Activated B cell treated with CpG ODN at 0.5 μM for 24 hours (primary cell): ENCODE measurements at regions not wholly inside any gene's neighbourhood (a gene's known extent, or its start where the extent isn't known, plus 50 kb on each side); places are given as distances from the start of the nearest gene placed in this dataset.

Source experiments
- ATAC-seq: fragments of 200-7000 bp; cut with Tn5 transposase; one replicate; pipeline ENCODE4 v1.10.0; 2021; ENCODE audit warnings: low read depth, mild to moderate bottlenecking, moderate library complexity
- CTCF ChIA-PET: fragments of 350-600 bp; sonication (Branson Sonifier 250); formaldehyde crosslinking; loops from one replicate; lab custom pipeline; 2021; ENCODE audit warnings: antibody characterized with exemption; lab: Charles Lee
- POLR2A ChIA-PET: fragments of 350-600 bp; sonication (Branson Sonifier 250); formaldehyde crosslinking; loops from one replicate; lab custom pipeline; 2021; ENCODE audit warnings: antibody characterized with exemption; lab: Charles Lee
- DNase-seq: peaks from one replicate; pipeline ENCODE4 v3.0.0; 2022
- H3K27ac Mint-ChIP-seq: one replicate; pipeline ENCODE4 v1.8.0; 2020; ENCODE audit warnings: mixed read lengths
- H3K27me3 Mint-ChIP-seq: one replicate; pipeline ENCODE4 v1.8.0; 2021; ENCODE audit warnings: mixed read lengths
- H3K36me3 Mint-ChIP-seq: one replicate; pipeline ENCODE4 v1.8.0; 2021; ENCODE audit warnings: low read depth, mixed read lengths
- H3K4me1 Mint-ChIP-seq: one replicate; pipeline ENCODE4 v1.8.0; 2021; ENCODE audit warnings: mixed read lengths
- H3K4me3 Mint-ChIP-seq: one replicate; pipeline ENCODE4 v1.8.0; 2020; ENCODE audit warnings: mild to moderate bottlenecking, mixed read lengths
- H3K9me3 Mint-ChIP-seq: one replicate; pipeline ENCODE4 v1.8.0; 2020; ENCODE audit warnings: mixed read lengths
- intact Hi-C: fragments of 100-400 bp; cut with micrococcal nuclease; formaldehyde crosslinking; loops from one replicate; pipeline ENCODE4 v1.15.1; 2024
- TF ChIP-seq, protein P1 (sequence below): fragments of 200-600 bp; IDR thresholded peaks from one replicate; pipeline ENCODE4 v1.8.0; 2022; ENCODE audit warnings: antibody characterized with exemption, mild to moderate bottlenecking

DNA sequence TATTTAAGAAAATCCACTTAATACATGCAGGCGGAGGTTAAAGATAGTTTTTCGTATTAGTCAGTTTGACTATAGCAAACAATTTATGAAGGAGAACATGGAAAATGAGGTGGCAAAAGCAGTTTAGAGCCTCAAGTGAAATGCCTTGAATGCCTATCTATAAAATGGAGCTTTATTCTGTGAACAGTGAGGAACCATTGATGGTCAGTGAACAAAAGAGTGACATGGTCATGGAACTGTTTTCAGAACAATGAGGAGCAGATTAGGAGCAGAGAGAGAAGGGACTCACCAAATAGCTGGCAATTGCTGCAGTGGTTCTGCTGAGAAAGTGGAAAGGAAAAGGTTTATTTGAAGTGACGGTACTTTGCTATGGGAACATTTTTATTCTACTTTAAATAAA, 299.8 kb downstream of the DUSP10 start:
- Mint-ChIP-seq H3K27me3 (peaks cover 5% of the 10 kb centered on the region), H3K4me3 (no peak overlapping the region), H3K27ac (no peak overlapping the region), H3K36me3 (no peaks in the 10 kb centered on the region), H3K9me3 (no peaks in the 10 kb centered on the region), H3K4me1 (peaks cover 25% of the 10 kb centered on the region)
- TF ChIP-seq, protein P1, sequence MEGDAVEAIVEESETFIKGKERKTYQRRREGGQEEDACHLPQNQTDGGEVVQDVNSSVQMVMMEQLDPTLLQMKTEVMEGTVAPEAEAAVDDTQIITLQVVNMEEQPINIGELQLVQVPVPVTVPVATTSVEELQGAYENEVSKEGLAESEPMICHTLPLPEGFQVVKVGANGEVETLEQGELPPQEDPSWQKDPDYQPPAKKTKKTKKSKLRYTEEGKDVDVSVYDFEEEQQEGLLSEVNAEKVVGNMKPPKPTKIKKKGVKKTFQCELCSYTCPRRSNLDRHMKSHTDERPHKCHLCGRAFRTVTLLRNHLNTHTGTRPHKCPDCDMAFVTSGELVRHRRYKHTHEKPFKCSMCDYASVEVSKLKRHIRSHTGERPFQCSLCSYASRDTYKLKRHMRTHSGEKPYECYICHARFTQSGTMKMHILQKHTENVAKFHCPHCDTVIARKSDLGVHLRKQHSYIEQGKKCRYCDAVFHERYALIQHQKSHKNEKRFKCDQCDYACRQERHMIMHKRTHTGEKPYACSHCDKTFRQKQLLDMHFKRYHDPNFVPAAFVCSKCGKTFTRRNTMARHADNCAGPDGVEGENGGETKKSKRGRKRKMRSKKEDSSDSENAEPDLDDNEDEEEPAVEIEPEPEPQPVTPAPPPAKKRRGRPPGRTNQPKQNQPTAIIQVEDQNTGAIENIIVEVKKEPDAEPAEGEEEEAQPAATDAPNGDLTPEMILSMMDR, result no peak
- no peak for DNase-seq
- no peak for ATAC-seq
- CTCF ChIA-PET, result no interaction called here
- intact Hi-C loops, result loop anchor here (5.0 to 10.0 kb wide), 2 partner anchors 1203 to 1270 kb away; partner anchors contain the start of genes AIDA and BROX
- POLR2A ChIA-PET, result no interaction called here

DNA sequence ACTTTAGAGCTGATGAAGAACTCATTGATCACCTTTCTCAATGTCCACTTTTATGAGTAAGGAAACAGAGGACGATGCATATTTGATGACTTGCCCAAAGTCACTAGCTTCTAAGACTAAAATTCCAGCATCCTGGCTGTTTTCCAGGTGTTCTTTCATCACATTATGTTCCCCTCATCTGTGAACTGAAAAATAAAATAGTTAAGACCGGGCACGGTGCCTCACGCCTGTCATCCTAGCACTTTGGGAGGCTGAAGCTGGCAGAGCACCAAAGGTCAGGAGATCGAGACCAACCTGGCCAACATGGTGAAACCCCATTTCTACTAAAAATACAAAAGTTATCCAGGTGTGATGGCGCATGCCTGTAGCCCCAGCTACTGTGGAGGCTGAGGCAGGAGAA, 297.5 kb downstream of the DUSP10 start:
- intact Hi-C loops, result loop anchor here (5.0 to 10.0 kb wide), 2 partner anchors 1200 to 1268 kb away; partner anchors contain the start of genes AIDA and BROX
- Mint-ChIP-seq H3K27me3 (peaks cover 9% of the 10 kb centered on the region), H3K9me3 (no peaks in the 10 kb centered on the region), H3K4me3 (no peak overlapping the region), H3K4me1 (peaks cover 17% of the 10 kb centered on the region), H3K36me3 (no peaks in the 10 kb centered on the region), H3K27ac (no peak overlapping the region)
- TF ChIP-seq, protein P1, result no peak
- ChIA-PET CTCF (interaction anchor here (1.5 kb wide), 1 partner anchor 8 kb away, joined by 4 read pairs; no protein-coding TSS in a partner anchor), POLR2A (no interaction called here)
- ATAC-seq, result no peak
- DNase-seq, result no peak

DNA sequence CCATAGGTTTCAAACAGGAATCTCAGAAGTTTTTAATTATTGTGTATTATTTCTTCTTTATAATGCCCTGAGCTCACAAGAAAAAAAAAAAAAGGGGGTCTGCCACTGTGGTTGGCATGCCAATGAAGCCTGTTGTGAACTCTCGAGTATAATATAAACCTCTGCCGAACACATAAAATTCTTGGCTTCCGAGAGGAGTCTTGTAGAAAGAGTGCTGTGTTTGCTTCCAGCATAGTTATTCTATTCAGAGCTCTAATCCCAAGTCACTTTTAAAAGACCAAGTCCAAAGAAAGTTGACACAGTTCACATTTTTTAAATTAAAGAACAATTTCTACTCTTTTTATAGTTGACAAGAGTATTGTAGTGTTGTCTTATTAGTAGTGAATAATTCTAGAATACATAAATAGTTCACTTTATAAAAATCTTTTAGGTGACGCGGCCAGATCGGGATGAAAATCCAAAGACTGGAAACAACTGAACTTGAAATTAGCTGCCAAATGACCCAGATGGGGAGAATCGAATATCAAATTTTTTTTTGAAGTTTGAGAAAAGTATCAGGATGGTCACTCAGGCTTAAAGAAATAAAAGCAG, 293.2 kb downstream of the DUSP10 start:
- no peak overlapping the region for H3K27ac Mint-ChIP-seq
- H3K4me3 Mint-ChIP-seq, result no peak overlapping the region
- no peaks in the 10 kb centered on the region for H3K9me3 Mint-ChIP-seq
- H3K36me3 Mint-ChIP-seq, result no peaks in the 10 kb centered on the region
- peaks cover 14% of the 10 kb centered on the region for H3K27me3 Mint-ChIP-seq
- H3K4me1 Mint-ChIP-seq, result no peaks in the 10 kb centered on the region
- DNase-seq (no peak), ATAC-seq (no peak)
- TF ChIP-seq, protein P1, result no peak
- ChIA-PET POLR2A (interaction anchor here (0.7 kb wide), 1 partner anchor 163 kb away, joined by 4 read pairs; no protein-coding TSS in a partner anchor), CTCF (no interaction called here)
- intact Hi-C loops, result loop anchor here (10.0 kb wide), 1 partner anchor 1196 kb away; no protein-coding TSS in a partner anchor

DNA sequence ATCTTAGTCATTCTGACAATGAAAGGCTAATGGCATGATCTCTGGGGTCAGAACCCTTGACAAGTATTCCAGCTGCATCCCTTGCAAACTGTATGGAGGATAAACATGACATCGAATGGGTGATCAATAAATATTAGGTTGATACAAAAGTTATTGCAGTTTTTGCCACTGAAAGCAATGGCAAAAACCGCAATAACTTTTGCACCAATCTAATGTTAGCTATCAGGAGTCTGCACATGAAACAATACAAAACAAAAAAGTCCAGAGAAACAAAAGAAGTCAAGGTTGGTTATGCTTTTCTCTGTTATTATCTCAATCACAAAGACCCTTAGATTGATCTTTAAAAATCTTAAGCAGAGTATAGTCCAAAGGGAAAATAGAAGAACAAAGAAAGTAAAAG, 292.7 kb downstream of the DUSP10 start:
- Mint-ChIP-seq H3K36me3 (no peaks in the 10 kb centered on the region), H3K4me3 (no peak overlapping the region), H3K27me3 (peaks cover 14% of the 10 kb centered on the region), H3K4me1 (no peaks in the 10 kb centered on the region), H3K9me3 (no peaks in the 10 kb centered on the region), H3K27ac (no peak overlapping the region)
- intact Hi-C loops, result loop anchor here (10.0 kb wide), 1 partner anchor 1196 kb away; no protein-coding TSS in a partner anchor
- CTCF ChIA-PET, result no interaction called here
- POLR2A ChIA-PET, result no interaction called here
- TF ChIP-seq, protein P1, result no peak
- ATAC-seq (no peak), DNase-seq (no peak)

DNA sequence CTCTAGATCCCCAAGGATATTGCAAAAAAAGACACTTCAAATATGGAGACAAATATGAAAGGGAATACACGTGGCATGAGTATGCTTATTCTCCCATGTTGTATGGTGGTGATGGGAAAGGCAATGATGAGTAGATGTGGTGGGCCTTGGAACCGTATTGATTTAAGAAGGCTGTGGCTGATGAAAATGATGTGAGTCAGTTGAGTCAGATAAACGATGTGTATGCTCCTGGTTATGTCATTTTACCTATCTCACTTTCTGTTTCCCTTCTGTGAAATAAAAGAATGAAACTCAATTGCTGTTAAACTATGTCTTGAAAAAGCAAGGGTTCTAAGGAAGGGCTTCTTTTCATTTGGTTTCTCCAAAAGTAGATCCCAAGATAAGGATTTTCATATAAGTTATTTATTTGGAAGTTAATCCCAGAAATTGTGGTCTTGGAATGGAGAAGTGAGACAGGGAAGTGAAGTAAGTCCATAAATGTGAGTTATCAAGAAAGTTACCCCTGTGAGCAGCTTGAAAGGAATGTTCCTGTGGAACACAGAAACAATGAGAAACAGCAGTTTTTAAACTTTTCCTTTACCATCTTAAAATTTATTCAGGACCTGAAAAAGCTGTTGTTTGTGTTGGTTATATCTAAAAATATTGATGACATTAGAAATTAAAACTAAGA, 292.0 kb downstream of the DUSP10 start:
- no peak overlapping the region for H3K27ac Mint-ChIP-seq
- ATAC-seq, result no peak

More for the DNA sequence above, 292.0 kb downstream of the DUSP10 start:
- no peak for DNase-seq
- TF ChIP-seq, protein P1, result no peak
- intact Hi-C loops, result loop anchor here (10.0 kb wide), 1 partner anchor 1195 kb away; no protein-coding TSS in a partner anchor
- H3K4me3 Mint-ChIP-seq, result no peak overlapping the region
- no peaks in the 10 kb centered on the region for H3K4me1 Mint-ChIP-seq
- POLR2A ChIA-PET, result no interaction called here
- H3K9me3 Mint-ChIP-seq, result no peaks in the 10 kb centered on the region
- H3K27me3 Mint-ChIP-seq, result peaks cover 14% of the 10 kb centered on the region
- H3K36me3 Mint-ChIP-seq, result no peaks in the 10 kb centered on the region
- CTCF ChIA-PET, result no interaction called here
